AG04450 (cell line): ENCODE measurements at regions not wholly inside any gene's neighbourhood (a gene's known extent, or its start where the extent isn't known, plus 50 kb on each side); places are given as distances from the start of the nearest gene placed in this dataset.

ENCODE experiments used
- CTCF ChIA-PET: fragments of 300-600, 350-600 bp; formaldehyde crosslinking; extraction: SDS; loops from one replicate; lab custom pipeline; 2022; ENCODE audit warnings: antibody characterized with exemption, inconsistent platforms; lab: Charles Lee
- POLR2A ChIA-PET: fragments of 350-600 bp; formaldehyde crosslinking; extraction: SDS; loops from one replicate; lab custom pipeline; 2021; ENCODE audit warnings: antibody characterized with exemption, inconsistent platforms; lab: Yijun Ruan, JAX
- DNase-seq: peaks from one replicate; pipeline ENCODE4 v3.0.0-alpha.2; 2011; ENCODE audit warnings: low read depth, low spot score
- H3K27ac ChIP-seq: one replicate; pipeline ENCODE4 v1.5.1; 2012; ENCODE audit warnings: low read depth, low read length, control low read depth
- H3K27me3 ChIP-seq: one replicate; pipeline ENCODE4 v1.6.0; 2012; ENCODE audit warnings: low read length; ENCODE audit not compliant: control insufficient read depth, insufficient read depth
- H3K4me3 ChIP-seq: 2 replicates; pipeline ENCODE4 v1.5.1; 2011; ENCODE audit warnings: mild to moderate bottlenecking, low read depth, low read length, control low read depth
- H3K9me3 ChIP-seq: 2 replicates; pipeline ENCODE4 v1.5.1; 2012; ENCODE audit warnings: low read length; ENCODE audit not compliant: control insufficient read depth, insufficient read depth
- CTCF ChIP-seq: IDR thresholded peaks from 2 replicates; pipeline ENCODE4 v1.5.1; 2011; ENCODE audit warnings: low read depth, low read length, control low read depth, inconsistent platforms

GRCh38 chr16:65414284-65414984 is 292.6 kb upstream of the CDH11 start:
- peak; percentile 29 for DNase-seq
- H3K27ac ChIP-seq, result no peak overlapping the region
- H3K4me3 ChIP-seq, result no peak overlapping the region
- CTCF ChIA-PET, result no interaction called here
- no peaks in the 10 kb centered on the region for H3K27me3 ChIP-seq
- POLR2A ChIA-PET, result no interaction called here
- no peaks in the 10 kb centered on the region; the same call in 1 of the 2 replicates for H3K9me3 ChIP-seq
- TF ChIP-seq CTCF, result no peak

GRCh38 chr16:65413861-65414260 is 292.0 kb upstream of the CDH11 start:
- CTCF ChIA-PET, result no interaction called here
- H3K27ac ChIP-seq, result no peak overlapping the region
- no peaks in the 10 kb centered on the region; the same call in 1 of the 2 replicates for H3K9me3 ChIP-seq
- no peak for TF ChIP-seq CTCF
- H3K4me3 ChIP-seq, result no peak overlapping the region
- H3K27me3 ChIP-seq, result no peaks in the 10 kb centered on the region
- no peak for DNase-seq
- POLR2A ChIA-PET, result no interaction called here

GRCh38 chr16:65410801-65411200 is 288.9 kb upstream of the CDH11 start:
- Histone ChIP-seq H3K27ac (no peak overlapping the region), H3K4me3 (no peak overlapping the region), H3K9me3 (no peaks in the 10 kb centered on the region), H3K27me3 (no peaks in the 10 kb centered on the region)
- POLR2A ChIA-PET, result no interaction called here
- CTCF ChIA-PET, result no interaction called here
- no peak for TF ChIP-seq CTCF
- DNase-seq, result peak; percentile 50

GRCh38 chr16:65409510-65409909 is 287.6 kb upstream of the CDH11 start:
- DNase-seq, result no peak
- Histone ChIP-seq H3K27ac (no peak overlapping the region), H3K4me3 (no peak overlapping the region), H3K27me3 (no peaks in the 10 kb centered on the region), H3K9me3 (no peaks in the 10 kb centered on the region)
- POLR2A ChIA-PET, result no interaction called here
- no peak for TF ChIP-seq CTCF
- CTCF ChIA-PET, result interaction anchor here (0.8 kb wide), 1 partner anchor 367 kb away, joined by 4 read pairs; no protein-coding TSS in a partner anchor

- TF ChIP-seq CTCF, result no peak
- POLR2A ChIA-PET, result no interaction called here
Observed at GRCh38 chr16:65406933-65407332, 285.1 kb upstream of the CDH11 start.

More at GRCh38 chr16:65406933-65407332, 285.1 kb upstream of the CDH11 start:
- Histone ChIP-seq H3K27me3 (no peaks in the 10 kb centered on the region), H3K27ac (no peak overlapping the region), H3K4me3 (no peak overlapping the region), H3K9me3 (no peaks in the 10 kb centered on the region)
- no peak for DNase-seq
- CTCF ChIA-PET, result no interaction called here
